ENCODE measurements at regions not wholly inside any gene's neighbourhood (a gene's known extent, or its start where the extent isn't known, plus 50 kb on each side); places are given as distances from the start of the nearest gene placed in this dataset.

DNA sequence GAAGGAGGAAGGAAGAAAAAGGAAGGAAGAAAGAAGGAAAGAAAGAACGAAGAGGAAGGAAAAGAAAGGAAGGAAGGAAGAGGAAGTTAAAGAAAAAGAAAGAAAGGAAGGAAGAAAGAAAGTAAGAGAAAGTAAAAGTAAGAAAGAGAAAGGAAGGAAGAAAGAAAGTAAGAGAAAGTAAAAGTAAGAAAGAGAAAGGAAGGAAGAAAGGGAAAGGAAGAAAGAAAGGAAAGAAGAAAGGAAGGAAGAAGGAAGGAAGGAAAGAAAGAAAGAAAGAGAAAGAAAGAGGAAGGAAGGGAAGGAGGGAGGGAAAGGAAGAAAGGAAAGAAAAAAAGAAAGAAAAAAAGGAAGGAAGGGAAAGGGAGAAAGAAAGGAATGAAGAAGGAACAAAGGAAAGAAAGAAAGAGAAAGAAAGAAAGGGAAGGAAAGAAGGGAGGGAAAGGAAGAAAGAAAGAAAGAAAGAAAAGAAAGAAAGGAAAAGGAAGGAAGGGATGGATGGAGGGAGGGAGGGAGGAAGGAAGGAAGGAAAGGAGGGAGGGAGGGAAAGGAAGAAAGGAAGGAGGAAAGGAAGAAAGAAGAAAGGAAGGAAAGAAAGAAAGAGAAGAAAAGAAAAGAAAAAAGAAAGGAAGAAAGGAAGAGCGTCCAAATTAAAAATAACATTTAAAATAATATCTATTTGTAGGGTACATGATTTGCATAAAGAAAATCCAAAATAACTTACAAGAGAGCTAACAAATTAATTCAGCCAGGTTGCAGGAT is 827.9 kb downstream of the TSN start:
- Histone ChIP-seq H4K20me1 (ENCODE audit: control insufficient read depth, insufficient read depth, low read depth, low read length) (no peaks in the 10 kb centered on the region), H3K36me3 (ENCODE audit: control insufficient read depth, low read length) (no peaks in the 10 kb centered on the region), H3K79me2 (ENCODE audit: control insufficient read depth, low read length) (no peaks in the 10 kb centered on the region), H3K4me1 (ENCODE audit: control insufficient read depth, low read length) (no peaks in the 10 kb centered on the region), H3K4me2 (ENCODE audit: low read length) (no peak overlapping the region), H3K27me3 (ENCODE audit: control insufficient read depth, low read length) (no peaks in the 10 kb centered on the region), H3K9me2 (replicated peaks; ENCODE audit: control insufficient read depth, low read length) (no peaks in the 10 kb centered on the region), H3F3A (ENCODE audit: control insufficient read depth, insufficient read depth) (no peaks in the 10 kb centered on the region), H3K9me3 (ENCODE audit: control insufficient read depth, insufficient read depth, low read length) (no peaks in the 10 kb centered on the region), H3K27ac (ENCODE audit: low read depth, low read length) (no peak overlapping the region), H3K4me3 (ENCODE audit: low read length) (no peak overlapping the region)
- TF ChIP-seq CTCF (IDR thresholded peaks at IDR 0.05; ENCODE audit: low read depth, low read length, poor library complexity, severe bottlenecking) (no peak), EZH2phosphoT487 (IDR thresholded peaks at IDR 0.05; ENCODE audit: borderline replicate concordance, low read length) (no peak)

DNA sequence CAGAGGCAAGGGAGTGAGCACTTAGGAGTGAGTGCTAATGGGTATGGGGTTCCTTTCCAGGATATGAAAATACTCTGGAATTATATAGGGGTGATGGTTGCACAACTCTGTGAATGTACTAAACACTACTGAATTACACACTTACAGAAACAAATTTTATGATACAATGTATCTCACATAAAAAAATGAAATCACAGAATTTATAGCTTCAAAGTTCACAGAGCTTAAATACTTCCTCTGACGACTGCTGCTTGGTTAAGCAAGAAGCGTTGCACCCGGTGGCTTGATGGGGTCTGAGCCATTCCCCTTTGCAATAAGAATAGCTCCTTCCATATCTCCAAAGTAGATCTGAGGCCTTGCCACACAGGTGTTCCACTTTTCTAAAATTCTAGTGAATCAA is 835.1 kb downstream of the TSN start:
- Histone ChIP-seq H3K4me2 (ENCODE audit: low read length) (no peak overlapping the region), H3K4me3 (ENCODE audit: low read length) (no peak overlapping the region), H4K20me1 (ENCODE audit: control insufficient read depth, insufficient read depth, low read depth, low read length) (no peaks in the 10 kb centered on the region), H3K4me1 (ENCODE audit: control insufficient read depth, low read length) (no peaks in the 10 kb centered on the region), H3K9me3 (ENCODE audit: control insufficient read depth, insufficient read depth, low read length) (no peaks in the 10 kb centered on the region), H3K27ac (ENCODE audit: low read depth, low read length) (no peak overlapping the region), H3K79me2 (ENCODE audit: control insufficient read depth, low read length) (no peaks in the 10 kb centered on the region), H3K36me3 (ENCODE audit: control insufficient read depth, low read length) (no peaks in the 10 kb centered on the region), H3K27me3 (ENCODE audit: control insufficient read depth, low read length) (no peaks in the 10 kb centered on the region), H3K9me2 (replicated peaks; ENCODE audit: control insufficient read depth, low read length) (no peaks in the 10 kb centered on the region), H3F3A (ENCODE audit: control insufficient read depth, insufficient read depth) (no peaks in the 10 kb centered on the region)
- TF ChIP-seq EZH2phosphoT487 (IDR thresholded peaks at IDR 0.05; ENCODE audit: borderline replicate concordance, low read length) (no peak), CTCF (IDR thresholded peaks at IDR 0.05; ENCODE audit: low read depth, low read length, poor library complexity, severe bottlenecking) (no peak)

GRCh38 chr2:122595065-122595464 is 839.6 kb downstream of the TSN start:
- Histone ChIP-seq H4K20me1 (ENCODE audit: control insufficient read depth, insufficient read depth, low read depth, low read length) (no peaks in the 10 kb centered on the region), H3K4me2 (ENCODE audit: low read length) (no peak overlapping the region)
- no peak for TF ChIP-seq EZH2phosphoT487 (IDR thresholded peaks at IDR 0.05; ENCODE audit: borderline replicate concordance, low read length)
- no peak for TF ChIP-seq CTCF (IDR thresholded peaks at IDR 0.05; ENCODE audit: low read depth, low read length, poor library complexity, severe bottlenecking)

More at GRCh38 chr2:122595065-122595464, 839.6 kb downstream of the TSN start:
- Histone ChIP-seq H3K27ac (ENCODE audit: low read depth, low read length) (no peak overlapping the region), H3K9me3 (ENCODE audit: control insufficient read depth, insufficient read depth, low read length) (no peaks in the 10 kb centered on the region), H3K36me3 (ENCODE audit: control insufficient read depth, low read length) (no peaks in the 10 kb centered on the region), H3K9me2 (replicated peaks; ENCODE audit: control insufficient read depth, low read length) (no peaks in the 10 kb centered on the region), H3K4me1 (ENCODE audit: control insufficient read depth, low read length) (no peaks in the 10 kb centered on the region), H3K27me3 (ENCODE audit: control insufficient read depth, low read length) (no peaks in the 10 kb centered on the region), H3F3A (ENCODE audit: control insufficient read depth, insufficient read depth) (no peaks in the 10 kb centered on the region), H3K79me2 (ENCODE audit: control insufficient read depth, low read length) (no peaks in the 10 kb centered on the region), H3K4me3 (ENCODE audit: low read length) (no peak overlapping the region)
